HCT116 (cell line): ENCODE measurements at regions not wholly inside any gene's neighbourhood (a gene's known extent, or its start where the extent isn't known, plus 50 kb on each side); places are given as distances from the start of the nearest gene placed in this dataset.

Experiments used
- ATAC-seq: fragments of 200-7000 bp; cut with Tn5 transposase; 2 replicates; pipeline ENCODE4 v1.9.1; 2020; ENCODE audit warnings: mild to moderate bottlenecking, moderate library complexity
- BruUV-seq: library from RNA; stranded (reverse); fragments of 400-500 nt; replicated peaks from 2 replicates; lab custom pipeline; 2021; lab: Mats Ljungman, UMichigan
- CTCF ChIA-PET: fragments of 300-600 bp; sonication (Branson Sonifier 250); formaldehyde crosslinking; loops from one replicate; lab custom pipeline; 2021; ENCODE audit warnings: antibody characterized with exemption; lab: Charles Lee
- POLR2A ChIA-PET: fragments of 300-600, 350-600 bp; sonication (Branson Sonifier 250); formaldehyde crosslinking; loops from one replicate; lab custom pipeline; 2021; ENCODE audit warnings: antibody characterized with exemption; lab: Charles Lee
- RAD21 ChIA-PET, 2 experiments: fragments of 300-600 bp; sonication (Branson Sonifier 250); formaldehyde crosslinking; loops; one replicate each; lab custom pipeline; 2023; ENCODE audit warnings: low total read pairs in 2 of 2; ENCODE audit not compliant: uncharacterized antibody in 2 of 2, unreplicated experiment in 2 of 2, low non-redundant PET in 1 of 2; lab: Charles Lee
- DNase-seq: peaks from one replicate; pipeline ENCODE4 v3.0.0-alpha.2; 2010; ENCODE audit warnings: low read depth, low spot score
- H2AFZ ChIP-seq: fragments of 200-600 bp; shearing (Covaris generic), sonication (generic); 2 replicates; pipeline ENCODE4 v1.6.1; 2017; ENCODE audit warnings: low read depth, mixed run types, mixed read lengths, antibody characterized with exemption, low read length; ENCODE audit not compliant: poor library complexity, severe bottlenecking
- H3K27ac ChIP-seq: 2 replicates; pipeline ENCODE4 v1.5.1; 2012; ENCODE audit warnings: low read depth, low read length
- H3K27me3 ChIP-seq: fragments of 200-600 bp; sonication (generic); 2 replicates; pipeline ENCODE4 v1.6.1; 2016; ENCODE audit warnings: mixed run types, low read length, mixed read lengths; ENCODE audit not compliant: insufficient read depth
- H3K36me3 ChIP-seq, 2 experiments: fragments of 200-500 bp in 1 of 2; fragments of 200-600 bp in 1 of 2; sonication (Bioruptor generic) in 1 of 2; sonication (generic) in 1 of 2; 2 replicates each; pipeline versions ENCODE4 v1.5.1 to v1.6.1; 2014 to 2016; ENCODE audit warnings: low read length in 2 of 2, inconsistent platforms in 1 of 2, mixed read lengths in 1 of 2, mixed run types in 1 of 2; ENCODE audit not compliant: insufficient read depth in 2 of 2, control insufficient read depth in 1 of 2
- H3K4me1 ChIP-seq, 2 experiments: fragments of 200-600 bp in 1 of 2; sonication (generic) in 1 of 2; 2 replicates each; pipeline versions ENCODE4 v1.5.1 to v1.6.1; 2012 to 2017; ENCODE audit warnings: low read length in 2 of 2, inconsistent platforms in 1 of 2, mild to moderate bottlenecking in 1 of 2, mixed read lengths in 1 of 2, mixed run types in 1 of 2, moderate library complexity in 1 of 2; ENCODE audit not compliant: insufficient read depth in 2 of 2, control insufficient read depth in 1 of 2
- H3K4me2 ChIP-seq: fragments of 200-600 bp; sonication (generic); 2 replicates; pipeline ENCODE4 v1.6.1; 2017; ENCODE audit warnings: mixed run types, low read length, mixed read lengths
- H3K4me3 ChIP-seq, 2 experiments: fragments of 200-600 bp in 1 of 2; sonication (generic) in 1 of 2; replicated peaks in 1 of 2; 2 replicates each; pipeline ENCODE4 v1.5.1; 2011 to 2016; ENCODE audit warnings: low read length in 2 of 2, control low read depth in 1 of 2, low read depth in 1 of 2, mild to moderate bottlenecking in 1 of 2, mixed read lengths in 1 of 2, mixed run types in 1 of 2
- H3K79me2 ChIP-seq: fragments of 200-600 bp; sonication (generic); 2 replicates; pipeline ENCODE4 v1.6.1; 2017; ENCODE audit warnings: mild to moderate bottlenecking, mixed run types, low read length, moderate library complexity, mixed read lengths; ENCODE audit not compliant: insufficient read depth
- H3K9ac ChIP-seq: fragments of 200-600 bp; sonication (generic); 2 replicates; pipeline ENCODE4 v1.6.1; 2016; ENCODE audit warnings: low read length, mixed read lengths
- H3K9me2 ChIP-seq: fragments of 200-600 bp; sonication (generic), shearing (Covaris generic); 2 replicates; pipeline ENCODE4 v1.6.1; 2017; ENCODE audit warnings: mixed run types, mild to moderate bottlenecking, moderate library complexity; ENCODE audit not compliant: insufficient read depth
- H3K9me3 ChIP-seq, 2 experiments: fragments of 200-500 bp in 1 of 2; fragments of 200-600 bp in 1 of 2; sonication (Bioruptor generic) in 1 of 2; sonication (generic) in 1 of 2; 2 replicates each; pipeline ENCODE4 v1.6.1; 2014 to 2017; ENCODE audit warnings: low read length in 2 of 2, mixed read lengths in 2 of 2, inconsistent platforms in 1 of 2, low read depth in 1 of 2, mild to moderate bottlenecking in 1 of 2, mixed run types in 1 of 2, moderate library complexity in 1 of 2; ENCODE audit not compliant: control insufficient read depth in 1 of 2, insufficient read depth in 1 of 2
- H4K20me1 ChIP-seq: fragments of 200-600 bp; sonication (generic), shearing (Covaris generic); 2 replicates; pipeline ENCODE4 v1.6.1; 2017; ENCODE audit warnings: mixed run types, mild to moderate bottlenecking, moderate library complexity; ENCODE audit not compliant: insufficient read depth
- CBX3 ChIP-seq: IDR thresholded peaks from 2 replicates; pipeline ENCODE4 v1.6.1; 2012; ENCODE audit warnings: low read depth
- EGR1 ChIP-seq: IDR thresholded peaks from 2 replicates; pipeline ENCODE4 v1.6.1; 2012; ENCODE audit warnings: low read depth
- ELF1 ChIP-seq: IDR thresholded peaks from 2 replicates; pipeline ENCODE4 v1.6.1; 2012; ENCODE audit warnings: low read depth, borderline replicate concordance
- JUND ChIP-seq: IDR thresholded peaks from 2 replicates; pipeline ENCODE4 v1.6.1; 2012
- YY1 ChIP-seq: IDR thresholded peaks from 2 replicates; pipeline ENCODE4 v1.6.1; 2011; ENCODE audit warnings: low read length, low read depth, moderate library complexity, mild to moderate bottlenecking; ENCODE audit not compliant: insufficient replicate concordance; ENCODE audit errors: extremely low read depth
- ZFX ChIP-seq: fragments of 450-650 bp; IDR thresholded peaks from 2 replicates; pipeline ENCODE4 v1.6.1; 2017
- intact Hi-C: fragments of 100-400 bp; cut with micrococcal nuclease; formaldehyde crosslinking; loops from 2 replicates; pipeline ENCODE4 v1.10.0; 2022

DNA sequence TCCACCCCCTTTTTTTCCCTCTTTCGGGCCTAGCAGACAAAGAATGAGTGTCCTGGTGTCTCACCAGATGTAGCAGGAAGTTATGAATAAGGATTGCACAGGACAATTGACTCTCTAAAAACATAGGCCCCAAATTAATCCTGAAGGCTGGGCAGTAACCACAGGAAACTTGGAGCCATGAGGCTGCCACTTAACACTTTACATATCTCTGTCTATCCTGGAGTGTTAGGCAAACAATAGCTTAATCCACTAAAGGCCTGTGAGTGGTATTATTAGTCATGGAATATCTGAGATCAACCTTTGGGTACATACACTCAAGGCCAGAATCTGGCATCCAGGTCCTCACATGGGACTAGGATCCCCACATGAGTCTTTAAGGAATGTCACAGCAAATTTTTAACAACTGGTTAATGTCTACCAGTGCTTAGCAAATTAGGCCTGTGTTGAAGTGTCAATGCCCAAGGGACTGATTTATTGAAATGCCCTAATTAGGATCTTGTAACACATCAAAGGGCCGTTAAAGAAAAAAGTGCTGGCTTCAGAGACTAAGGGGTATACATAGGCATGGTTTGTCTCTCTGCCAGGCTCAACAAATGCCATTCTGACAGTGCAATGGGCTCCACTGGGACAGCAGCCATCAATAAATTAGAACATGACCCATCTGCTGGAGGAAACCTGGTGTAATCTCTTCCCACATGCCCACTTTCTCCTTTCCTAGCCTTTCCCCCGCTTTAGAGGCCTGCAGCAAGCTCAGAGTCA, 196.7 kb upstream of the TBX20 start:
- Histone ChIP-seq H3K36me3 (no peaks in the 10 kb centered on the region), H3K9ac (no peak overlapping the region), H3K79me2 (no peaks in the 10 kb centered on the region), H3K4me2 (no peak overlapping the region), H3K9me3 (no peaks in the 10 kb centered on the region), H3K4me1 (no peaks in the 10 kb centered on the region), H3K27me3 (no peaks in the 10 kb centered on the region), H3K9me2 (no peaks in the 10 kb centered on the region), H3K27ac (no peak overlapping the region), H4K20me1 (no peaks in the 10 kb centered on the region), H3K4me3 (no peak overlapping the region), H2AFZ (no peak overlapping the region)
- ChIA-PET CTCF (no interaction called here), RAD21 (no interaction called here), POLR2A (no interaction called here)
- no TSS peak for BruUV-seq
- DNase-seq (no peak), ATAC-seq (no peak)
- intact Hi-C loops, result no loop called here
- no peak for TF ChIP-seq EGR1
- TF ChIP-seq CBX3, result no peak
- TF ChIP-seq ZFX, result no peak
- TF ChIP-seq YY1, result no peak
- TF ChIP-seq ELF1, result no peak

DNA sequence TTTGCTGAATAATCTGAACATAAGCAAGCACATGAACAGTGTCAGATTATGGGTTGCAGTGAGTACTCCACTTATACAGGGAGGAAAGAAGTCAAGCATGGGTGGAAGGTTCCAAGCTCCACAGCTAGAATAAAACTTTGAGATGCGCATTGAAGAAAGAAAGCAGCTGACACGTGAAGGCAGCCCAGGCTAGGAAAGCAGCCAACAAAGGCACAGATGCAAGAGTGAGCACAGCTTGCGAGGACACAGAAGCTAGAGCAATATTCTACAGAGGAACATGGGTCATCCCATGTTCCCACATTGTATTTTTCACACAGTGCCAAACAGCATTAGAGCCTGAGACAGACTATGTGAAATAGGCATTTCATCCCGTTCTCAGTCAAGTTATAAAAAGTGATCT, 194.6 kb upstream of the TBX20 start:
- Histone ChIP-seq H3K9me3 (no peaks in the 10 kb centered on the region), H2AFZ (no peak overlapping the region), H3K36me3 (no peaks in the 10 kb centered on the region), H3K9me2 (no peaks in the 10 kb centered on the region), H3K4me1 (no peaks in the 10 kb centered on the region), H3K9ac (no peak overlapping the region), H3K4me2 (no peak overlapping the region), H4K20me1 (no peaks in the 10 kb centered on the region), H3K79me2 (no peaks in the 10 kb centered on the region), H3K4me3 (no peak overlapping the region)
- no TSS peak for BruUV-seq
- CTCF ChIA-PET, result interaction anchor here (0.8 kb wide), 1 partner anchor 24 kb away, joined by 3 read pairs; no protein-coding TSS in a partner anchor
- intact Hi-C loops, result no loop called here
- TF ChIP-seq ZFX (no peak), JUND (no peak)
- TF ChIP-seq, all 23 proteins: peak for 0
- RAD21 ChIA-PET, result no interaction called here
- POLR2A ChIA-PET, result no interaction called here
- no peak overlapping the region for H3K27ac ChIP-seq
- ATAC-seq (no peak), DNase-seq (no peak)
- H3K27me3 ChIP-seq, result no peaks in the 10 kb centered on the region
